ENCODE measurements at regions not wholly inside any gene's neighbourhood (a gene's known extent, or its start where the extent isn't known, plus 50 kb on each side); places are given as distances from the start of the nearest gene placed in this dataset.

DNA sequence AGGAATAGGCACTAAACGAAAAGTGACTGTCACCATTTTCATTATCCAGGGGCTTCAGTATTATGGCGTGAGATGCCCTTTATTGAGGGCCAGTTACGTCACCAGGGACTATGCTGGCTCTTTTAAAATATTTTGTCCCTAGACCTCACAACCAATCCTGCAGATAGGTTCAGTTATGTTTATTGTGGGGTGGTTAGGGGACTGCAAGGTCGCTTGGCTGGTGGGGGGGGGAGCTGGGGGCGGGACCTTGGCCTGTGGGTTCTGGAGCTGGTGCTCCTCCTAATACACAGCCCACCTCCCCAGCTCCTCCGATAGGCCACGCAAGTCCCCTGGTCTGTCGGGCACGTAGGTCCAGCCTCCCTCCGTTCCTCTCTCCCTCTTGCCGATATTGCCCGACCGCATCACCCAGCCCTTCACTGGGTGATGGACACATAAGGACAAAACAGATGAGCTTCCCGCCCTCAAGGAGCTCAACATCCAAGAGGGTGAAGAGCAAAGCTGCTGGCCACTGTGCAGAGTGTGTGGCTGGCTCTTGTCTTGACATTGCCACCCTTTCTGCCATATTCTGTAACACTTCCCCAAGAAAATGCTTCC lies 271.8 kb downstream of the MATN1 start:
- TF ChIP-seq, protein P1, sequence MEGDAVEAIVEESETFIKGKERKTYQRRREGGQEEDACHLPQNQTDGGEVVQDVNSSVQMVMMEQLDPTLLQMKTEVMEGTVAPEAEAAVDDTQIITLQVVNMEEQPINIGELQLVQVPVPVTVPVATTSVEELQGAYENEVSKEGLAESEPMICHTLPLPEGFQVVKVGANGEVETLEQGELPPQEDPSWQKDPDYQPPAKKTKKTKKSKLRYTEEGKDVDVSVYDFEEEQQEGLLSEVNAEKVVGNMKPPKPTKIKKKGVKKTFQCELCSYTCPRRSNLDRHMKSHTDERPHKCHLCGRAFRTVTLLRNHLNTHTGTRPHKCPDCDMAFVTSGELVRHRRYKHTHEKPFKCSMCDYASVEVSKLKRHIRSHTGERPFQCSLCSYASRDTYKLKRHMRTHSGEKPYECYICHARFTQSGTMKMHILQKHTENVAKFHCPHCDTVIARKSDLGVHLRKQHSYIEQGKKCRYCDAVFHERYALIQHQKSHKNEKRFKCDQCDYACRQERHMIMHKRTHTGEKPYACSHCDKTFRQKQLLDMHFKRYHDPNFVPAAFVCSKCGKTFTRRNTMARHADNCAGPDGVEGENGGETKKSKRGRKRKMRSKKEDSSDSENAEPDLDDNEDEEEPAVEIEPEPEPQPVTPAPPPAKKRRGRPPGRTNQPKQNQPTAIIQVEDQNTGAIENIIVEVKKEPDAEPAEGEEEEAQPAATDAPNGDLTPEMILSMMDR (IDR thresholded peaks at IDR 0.05; ENCODE audit: low read depth, low read length, poor library complexity, severe bottlenecking), result no peak
- no peak for TF ChIP-seq EZH2phosphoT487 (IDR thresholded peaks at IDR 0.05; ENCODE audit: borderline replicate concordance, low read length)
